Neuronal stem cell (in vitro differentiated cells): ENCODE measurements at regions not wholly inside any gene's neighbourhood (a gene's known extent, or its start where the extent isn't known, plus 50 kb on each side); places are given as distances from the start of the nearest gene placed in this dataset.

Experiments
- DNase-seq: peaks from one replicate; pipeline ENCODE4 v3.0.0-alpha.2; 2013; ENCODE audit warnings: low spot score
- H2AFZ ChIP-seq: one replicate; pipeline ENCODE4 v1.6.1; 2013; ENCODE audit warnings: mild to moderate bottlenecking, low read length, inconsistent platforms
- H2AK5ac ChIP-seq: 2 replicates; pipeline ENCODE4 v1.6.1; 2013; ENCODE audit warnings: low read depth, mild to moderate bottlenecking, inconsistent platforms, low read length, moderate library complexity, mixed read lengths
- H2BK120ac ChIP-seq: 2 replicates; pipeline ENCODE4 v1.6.1; 2013; ENCODE audit warnings: low read depth, mild to moderate bottlenecking, inconsistent platforms, low read length, moderate library complexity, mixed read lengths
- H2BK12ac ChIP-seq: one replicate; pipeline ENCODE4 v1.6.1; 2013; ENCODE audit warnings: low read length, inconsistent platforms
- H2BK15ac ChIP-seq: 2 replicates; pipeline ENCODE4 v1.6.1; 2013; ENCODE audit warnings: mild to moderate bottlenecking, low read length, inconsistent platforms, mixed read lengths
- H2BK5ac ChIP-seq: one replicate; pipeline ENCODE4 v1.6.1; 2013; ENCODE audit warnings: inconsistent platforms, mild to moderate bottlenecking, low read length, moderate library complexity
- H3K14ac ChIP-seq: one replicate; pipeline ENCODE4 v1.6.1; 2013; ENCODE audit warnings: low read length, inconsistent platforms
- H3K18ac ChIP-seq: 2 replicates; pipeline ENCODE4 v1.6.1; 2013; ENCODE audit warnings: low read length, inconsistent platforms
- H3K23ac ChIP-seq: 2 replicates; pipeline ENCODE4 v1.6.1; 2013; ENCODE audit warnings: low read depth, mild to moderate bottlenecking, mixed read lengths, low read length, inconsistent platforms; ENCODE audit not compliant: poor library complexity
- H3K27ac ChIP-seq: replicated peaks from 3 replicates; pipeline ENCODE4 v1.5.1; 2013; ENCODE audit warnings: low read length, inconsistent platforms
- H3K27me3 ChIP-seq, 3 experiments: 2 replicates each; pipeline ENCODE4 v1.6.1; 2013; ENCODE audit warnings: low read length in 3 of 3, mild to moderate bottlenecking in 2 of 3, inconsistent platforms in 1 of 3, low read depth in 1 of 3, mixed read lengths in 1 of 3, moderate library complexity in 1 of 3; ENCODE audit not compliant: control insufficient read depth in 3 of 3, insufficient read depth in 3 of 3
- H3K36me3 ChIP-seq, 2 donors: replicated peaks in 1 of 2; 2 replicates each; pipeline ENCODE4 v1.6.1; 2013; ENCODE audit warnings: low read length in 2 of 2; ENCODE audit not compliant: control insufficient read depth in 2 of 2, insufficient read depth in 2 of 2
- H3K4ac ChIP-seq: 2 replicates; pipeline ENCODE4 v1.6.1; 2013; ENCODE audit warnings: inconsistent platforms, mild to moderate bottlenecking, low read length, moderate library complexity
- H3K4me1 ChIP-seq, 2 donors: 1 replicate in 1 of 2; 2 replicates in 1 of 2; pipeline ENCODE4 v1.6.1; 2013; ENCODE audit warnings: low read length in 2 of 2, low read depth in 1 of 2; ENCODE audit not compliant: control insufficient read depth in 2 of 2, insufficient read depth in 1 of 2
- H3K4me2 ChIP-seq: one replicate; pipeline ENCODE4 v1.6.1; 2013; ENCODE audit warnings: mild to moderate bottlenecking, low read length, inconsistent platforms; ENCODE audit not compliant: insufficient read depth, poor library complexity, severe bottlenecking
- H3K4me3 ChIP-seq, 2 donors: 2 replicates each; pipeline ENCODE4 v1.5.1; 2013; ENCODE audit warnings: low read length in 2 of 2, mild to moderate bottlenecking in 2 of 2, inconsistent platforms in 1 of 2, moderate library complexity in 1 of 2
- H3K79me1 ChIP-seq: one replicate; pipeline ENCODE4 v1.6.1; 2013; ENCODE audit warnings: low read depth, mild to moderate bottlenecking, inconsistent platforms, low read length, moderate library complexity
- H3K9ac ChIP-seq: one replicate; pipeline ENCODE4 v1.6.1; 2013; ENCODE audit warnings: mild to moderate bottlenecking, low read depth, low read length, inconsistent platforms; ENCODE audit not compliant: poor library complexity
- H3K9me3 ChIP-seq, 2 donors: replicated peaks in 1 of 2; 2 replicates each; pipeline versions ENCODE3 to v1.6.1; 2013; ENCODE audit warnings: low read length in 2 of 2, mild to moderate bottlenecking in 2 of 2, inconsistent platforms in 1 of 2, low read depth in 1 of 2, mixed read lengths in 1 of 2, moderate library complexity in 1 of 2; ENCODE audit not compliant: control insufficient read depth in 2 of 2, insufficient read depth in 1 of 2
- H4K8ac ChIP-seq: one replicate; pipeline ENCODE4 v1.6.1; 2013; ENCODE audit warnings: low read depth, mild to moderate bottlenecking, inconsistent platforms, low read length, moderate library complexity
- H4K91ac ChIP-seq: one replicate; pipeline ENCODE4 v1.6.1; 2013; ENCODE audit warnings: low read length, low read depth, mild to moderate bottlenecking, inconsistent platforms; ENCODE audit not compliant: poor library complexity
- WGBS, 2 donors: extraction: QIAGEN DNeasy Blood & Tissue Kit; methylation state at CpG; one replicate each; pipeline ENCODE4 v1.1.7; 2013; ENCODE audit warnings: missing lambda C conversion rate in 2 of 2, mixed read lengths in 1 of 2; ENCODE audit not compliant: insufficient read length in 2 of 2, insufficient replicate concordance in 1 of 2; ENCODE audit errors: extremely low coverage in 2 of 2; 5-methylcytosine and 5-hydroxymethylcytosine counted together

GRCh38 chr7:131654668-131655326 lies 98.4 kb upstream of the PODXL start:
- Histone ChIP-seq H3K36me3 (no peaks in the 10 kb centered on the region), H2BK12ac (no peak overlapping the region), H4K8ac (no peak overlapping the region), H3K9ac (no peak overlapping the region), H3K79me1 (peaks cover 6% of the 10 kb centered on the region), H3K18ac (peak overlapping the region; percentile 51), H3K4ac (no peak overlapping the region), H3K23ac (peak overlapping the region; percentile 87), H2BK15ac (peak overlapping the region; percentile 8), H2AFZ (peak overlapping the region; percentile 73), H2BK120ac (no peak overlapping the region), H2AK5ac (peak overlapping the region; percentile 56), H3K27me3 (peaks cover 0 to 2% (median 0%) of the 10 kb centered on the region in 3 experiments), H3K27ac (no peak overlapping the region), H2BK5ac (no peak overlapping the region), H3K14ac (peak overlapping the region; percentile 73), H3K4me1 (peaks cover 17 to 22% of the 10 kb centered on the region in 2 donors), H3K9me3 (peaks cover 0 to 6% of the 10 kb centered on the region in 2 donors), H3K4me2 (no peak overlapping the region), H4K91ac (peak overlapping the region; percentile 94), H3K4me3 (peak overlapping the region in 1 of 2 donors; percentile 31)
- WGBS, 2 donors = no CpG with 5 or more reads among the region's 19 CpGs
- peak; percentile 75 for DNase-seq

DNA sequence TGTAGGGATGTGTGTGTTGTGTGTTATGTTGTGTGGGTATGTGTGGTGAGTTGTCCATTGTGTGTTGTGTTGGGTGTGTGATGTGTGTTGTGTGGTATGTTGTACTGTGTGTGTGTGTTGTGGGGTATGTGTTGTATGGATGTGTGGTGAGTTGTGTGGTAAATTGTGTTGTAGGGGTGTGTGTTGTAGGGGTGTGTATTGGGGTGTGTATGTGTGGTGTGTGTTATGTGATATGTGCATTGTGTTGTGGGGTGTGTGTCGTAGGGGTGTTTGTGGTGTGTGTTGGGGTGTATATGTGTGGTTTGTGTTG lies 97.8 kb upstream of the PODXL start:
- Histone ChIP-seq H2BK120ac (no peak overlapping the region), H3K4me3 (peak overlapping the region in 1 of 2 donors; percentile 31), H3K4me1 (peaks cover 21 to 25% of the 10 kb centered on the region in 2 donors), H3K14ac (peak overlapping the region; percentile 73), H2BK12ac (peak overlapping the region; percentile 93), H3K18ac (peak overlapping the region; percentile 73), H2BK5ac (no peak overlapping the region), H3K79me1 (peaks cover 6% of the 10 kb centered on the region), H3K9me3 (peaks cover 0 to 6% of the 10 kb centered on the region in 2 donors), H4K91ac (peak overlapping the region; percentile 94), H3K4me2 (no peak overlapping the region), H3K23ac (peak overlapping the region; percentile 25), H4K8ac (no peak overlapping the region), H3K9ac (no peak overlapping the region), H2BK15ac (no peak overlapping the region), H2AFZ (no peak overlapping the region), H3K27me3 (peaks cover 0 to 2% (median 0%) of the 10 kb centered on the region in 3 experiments), H3K36me3 (no peaks in the 10 kb centered on the region), H3K4ac (peak overlapping the region; percentile 71), H3K27ac (no peak overlapping the region), H2AK5ac (peak overlapping the region; percentile 56)
- no peak for DNase-seq
- WGBS, 2 donors = 100% methylated on average over 1 of the region's 1 CpG

DNA sequence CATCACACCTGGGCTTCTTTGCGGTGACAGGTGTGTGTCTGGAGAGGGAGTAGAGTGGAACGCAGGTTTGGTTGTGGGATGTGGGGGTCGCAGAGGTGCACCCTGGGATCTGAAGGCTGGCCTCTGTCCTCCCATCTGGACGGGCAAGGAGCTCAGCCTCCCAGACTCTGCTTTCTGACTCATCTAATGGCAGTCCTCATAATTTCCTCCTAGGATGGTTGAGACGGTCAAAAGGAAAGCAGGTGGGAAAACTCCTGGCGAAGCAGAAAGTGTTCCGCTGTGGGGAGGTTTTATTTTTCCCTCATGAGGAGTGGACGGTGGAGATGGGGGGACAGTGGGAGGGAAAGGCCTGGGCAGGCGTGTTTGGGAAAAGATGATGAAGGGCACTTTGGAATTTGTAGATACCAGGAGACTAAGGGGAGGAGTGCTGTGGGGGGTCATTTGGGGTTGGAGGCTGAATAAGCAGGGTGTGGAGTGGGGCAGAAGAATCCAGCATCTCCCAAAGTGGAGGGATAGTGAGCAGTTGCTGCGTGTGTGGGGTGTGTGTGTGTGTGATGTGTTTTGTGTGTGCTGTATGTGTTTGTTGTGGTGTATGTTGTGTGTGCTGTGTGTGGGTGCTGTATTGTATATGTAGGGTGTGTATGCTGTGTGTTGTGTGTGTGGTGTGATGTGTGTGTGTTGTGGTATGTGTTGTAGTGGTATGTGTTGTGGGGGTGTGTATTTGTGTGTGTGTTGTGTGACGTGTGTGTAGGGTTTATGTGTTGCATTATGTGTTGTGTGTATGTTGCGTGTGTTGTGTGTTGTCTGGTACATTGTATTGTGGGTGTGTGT lies 97.2 kb upstream of the PODXL start:
- Histone ChIP-seq H2AK5ac (peak overlapping the region; percentile 56), H3K18ac (peak overlapping the region; percentile 79), H3K27me3 (peaks cover 0 to 2% (median 0%) of the 10 kb centered on the region in 3 experiments), H3K79me1 (peaks cover 6% of the 10 kb centered on the region), H3K4me1 (peaks cover 24 to 27% of the 10 kb centered on the region in 2 donors), H4K8ac (no peak overlapping the region), H2BK5ac (no peak overlapping the region), H3K4me3 (peak overlapping the region in 1 of 2 donors; percentile 31), H3K9ac (peak overlapping the region; percentile 24), H3K14ac (peak overlapping the region; percentile 73), H2AFZ (peak overlapping the region; percentile 41), H2BK12ac (peak overlapping the region; percentile 93), H2BK15ac (no peak overlapping the region), H3K9me3 (peaks cover 0 to 6% of the 10 kb centered on the region in 2 donors), H3K23ac (peak overlapping the region; percentile 25), H3K4ac (peak overlapping the region; percentile 71), H3K27ac (peak overlapping the region; percentile 58), H3K36me3 (no peaks in the 10 kb centered on the region), H2BK120ac (no peak overlapping the region), H3K4me2 (no peak overlapping the region), H4K91ac (peak overlapping the region; percentile 94)
- DNase-seq = no peak
- 100% methylated on average over 1 to 2 of the region's 12 CpGs for WGBS, 2 donors

DNA sequence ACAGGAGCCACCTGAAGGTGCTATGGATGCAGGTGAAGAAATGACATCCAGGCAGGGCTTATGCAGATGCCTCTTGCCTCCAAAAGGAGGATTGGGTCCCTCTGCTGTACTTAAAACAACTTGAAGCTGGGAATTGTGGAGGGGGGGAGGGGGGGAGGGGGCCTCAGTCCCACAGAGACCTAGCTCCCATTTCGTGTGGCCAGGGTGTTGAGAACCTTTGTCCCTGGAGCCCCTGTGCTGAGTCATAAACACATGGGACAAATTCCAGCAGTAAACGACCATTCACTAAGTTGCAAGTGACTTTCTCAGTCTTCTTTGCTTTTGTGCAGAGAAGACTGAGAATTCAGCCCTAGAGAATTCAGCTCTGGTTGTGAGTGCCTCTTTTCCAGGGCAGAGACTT lies 96.5 kb upstream of the PODXL start:
- no peak overlapping the region for H4K91ac ChIP-seq
- H3K4ac ChIP-seq = no peak overlapping the region
- H3K79me1 ChIP-seq = peaks cover 6% of the 10 kb centered on the region
- whole genome bisulfite sequencing, 2 donors = no CpG with 5 or more reads among the region's 2 CpGs
- peaks cover 0 to 2% (median 0%) of the 10 kb centered on the region in 3 experiments for H3K27me3 ChIP-seq
- peak overlapping the region; percentile 58 for H3K27ac ChIP-seq
- H2BK12ac ChIP-seq = no peak overlapping the region
- no peak overlapping the region for H3K18ac ChIP-seq
- no peak overlapping the region for H2BK15ac ChIP-seq
- no peaks in the 10 kb centered on the region for H3K36me3 ChIP-seq
- no peak overlapping the region for H3K9ac ChIP-seq
- H3K23ac ChIP-seq = no peak overlapping the region
- no peak overlapping the region for H4K8ac ChIP-seq
- no peak overlapping the region for H2BK120ac ChIP-seq
- H3K4me1 ChIP-seq = peaks cover 24 to 33% of the 10 kb centered on the region in 2 donors
- peak overlapping the region; percentile 41 for H2AFZ ChIP-seq
- H3K4me3 ChIP-seq = no peak overlapping the region
- no peak overlapping the region for H2BK5ac ChIP-seq
- no peak for DNase-seq
- H3K9me3 ChIP-seq = peaks cover 0 to 6% of the 10 kb centered on the region in 2 donors
- H2AK5ac ChIP-seq = no peak overlapping the region
- no peak overlapping the region for H3K4me2 ChIP-seq
- no peak overlapping the region for H3K14ac ChIP-seq
